ENCODE measurements at regions not wholly inside any gene's neighbourhood (a gene's known extent, or its start where the extent isn't known, plus 50 kb on each side); places are given as distances from the start of the nearest gene placed in this dataset.

DNA sequence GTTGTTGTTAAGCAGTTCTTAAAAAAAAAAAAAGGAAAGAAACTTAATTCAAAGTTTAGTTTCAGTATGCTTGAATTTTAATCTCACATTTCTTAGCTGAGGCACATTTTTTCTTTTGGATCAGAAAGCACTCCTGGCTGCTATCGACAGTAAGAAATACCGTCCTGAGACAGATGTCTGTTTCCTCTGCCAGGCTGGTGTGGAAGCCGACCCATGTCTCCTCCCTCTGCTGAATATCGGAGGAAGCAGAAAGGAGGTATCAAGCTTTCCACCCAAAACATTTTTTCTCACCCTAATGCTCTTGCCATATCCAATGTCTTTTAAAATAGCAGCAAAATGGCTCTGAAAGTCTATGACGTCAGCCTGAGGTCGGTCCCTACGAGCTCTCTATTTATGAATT is 208.1 kb downstream of the TLE4 start:
- TF ChIP-seq, protein P1, sequence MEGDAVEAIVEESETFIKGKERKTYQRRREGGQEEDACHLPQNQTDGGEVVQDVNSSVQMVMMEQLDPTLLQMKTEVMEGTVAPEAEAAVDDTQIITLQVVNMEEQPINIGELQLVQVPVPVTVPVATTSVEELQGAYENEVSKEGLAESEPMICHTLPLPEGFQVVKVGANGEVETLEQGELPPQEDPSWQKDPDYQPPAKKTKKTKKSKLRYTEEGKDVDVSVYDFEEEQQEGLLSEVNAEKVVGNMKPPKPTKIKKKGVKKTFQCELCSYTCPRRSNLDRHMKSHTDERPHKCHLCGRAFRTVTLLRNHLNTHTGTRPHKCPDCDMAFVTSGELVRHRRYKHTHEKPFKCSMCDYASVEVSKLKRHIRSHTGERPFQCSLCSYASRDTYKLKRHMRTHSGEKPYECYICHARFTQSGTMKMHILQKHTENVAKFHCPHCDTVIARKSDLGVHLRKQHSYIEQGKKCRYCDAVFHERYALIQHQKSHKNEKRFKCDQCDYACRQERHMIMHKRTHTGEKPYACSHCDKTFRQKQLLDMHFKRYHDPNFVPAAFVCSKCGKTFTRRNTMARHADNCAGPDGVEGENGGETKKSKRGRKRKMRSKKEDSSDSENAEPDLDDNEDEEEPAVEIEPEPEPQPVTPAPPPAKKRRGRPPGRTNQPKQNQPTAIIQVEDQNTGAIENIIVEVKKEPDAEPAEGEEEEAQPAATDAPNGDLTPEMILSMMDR (IDR thresholded peaks at IDR 0.05; ENCODE audit: poor library complexity), result no peak
- TF ChIP-seq EZH2phosphoT487 (IDR thresholded peaks at IDR 0.05; ENCODE audit: low read depth, severe bottlenecking, unreplicated experiment) (no peak), EZH2 (IDR thresholded peaks at IDR 0.05; ENCODE audit: borderline replicate concordance) (no peak)

Data from hepatocyte (in vitro differentiated cells).